DOHH2 (cell line): ENCODE measurements at regions not wholly inside any gene's neighbourhood (a gene's known extent, or its start where the extent isn't known, plus 50 kb on each side); places are given as distances from the start of the nearest gene placed in this dataset.

Source experiments
- H3F3A ChIP-seq: fragments of 200-600 bp; sonication (generic), shearing (Covaris generic); 2 replicates; pipeline ENCODE4 v1.6.0; 2016; ENCODE audit warnings: antibody characterized with exemption, mild to moderate bottlenecking; ENCODE audit not compliant: control insufficient read depth, insufficient read depth
- H3K27ac ChIP-seq: fragments of 200-600 bp; sonication (generic); 2 replicates; pipeline ENCODE4 v1.5.1; 2014; ENCODE audit warnings: low read depth, mild to moderate bottlenecking, low read length, moderate library complexity
- H3K27me3 ChIP-seq: fragments of 200-600 bp; sonication (generic); 2 replicates; pipeline ENCODE4 v1.6.1; 2014; ENCODE audit warnings: mild to moderate bottlenecking, low read length, mixed read lengths; ENCODE audit not compliant: control insufficient read depth
- H3K36me3 ChIP-seq: fragments of 200-600 bp; sonication (generic); 2 replicates; pipeline ENCODE4 v1.6.1; 2014; ENCODE audit warnings: mild to moderate bottlenecking, low read length, moderate library complexity, mixed read lengths; ENCODE audit not compliant: control insufficient read depth
- H3K4me1 ChIP-seq: fragments of 200-600 bp; sonication (generic); 2 replicates; pipeline ENCODE4 v1.6.1; 2014; ENCODE audit warnings: mild to moderate bottlenecking, low read length, mixed read lengths; ENCODE audit not compliant: control insufficient read depth
- H3K4me2 ChIP-seq: fragments of 200-600 bp; sonication (generic); 2 replicates; pipeline ENCODE4 v1.6.0; 2014; ENCODE audit warnings: mild to moderate bottlenecking, low read length, moderate library complexity
- H3K4me3 ChIP-seq: fragments of 200-600 bp; sonication (generic); 2 replicates; pipeline ENCODE4 v1.5.1; 2014; ENCODE audit warnings: mild to moderate bottlenecking, low read length, mixed read lengths
- H3K79me2 ChIP-seq: fragments of 200-600 bp; sonication (generic); 2 replicates; pipeline ENCODE4 v1.6.1; 2014; ENCODE audit warnings: mild to moderate bottlenecking, low read length, mixed read lengths; ENCODE audit not compliant: control insufficient read depth
- H3K9me2 ChIP-seq: fragments of 200-600 bp; sonication (generic); replicated peaks from 2 replicates; pipeline ENCODE4 v1.6.1; 2014; ENCODE audit warnings: mild to moderate bottlenecking, low read length, mixed read lengths; ENCODE audit not compliant: control insufficient read depth
- H3K9me3 ChIP-seq: fragments of 200-600 bp; sonication (generic); 2 replicates; pipeline ENCODE4 v1.6.1; 2014; ENCODE audit warnings: antibody characterized with exemption, low read length, mixed read lengths; ENCODE audit not compliant: control insufficient read depth, insufficient read depth
- H4K20me1 ChIP-seq: fragments of 200-600 bp; sonication (generic); 2 replicates; pipeline ENCODE4 v1.6.0; 2014; ENCODE audit warnings: low read depth, mild to moderate bottlenecking, antibody characterized with exemption, low read length, moderate library complexity; ENCODE audit not compliant: control insufficient read depth, insufficient read depth
- CTCF ChIP-seq: fragments of 200-600 bp; sonication (generic); IDR thresholded peaks from one replicate; pipeline ENCODE4 v1.5.1; 2014; ENCODE audit warnings: antibody characterized with exemption, mild to moderate bottlenecking, low read depth, low read length; ENCODE audit not compliant: poor library complexity, severe bottlenecking
- EZH2phosphoT487 ChIP-seq: fragments of 200-600 bp; sonication (generic); IDR thresholded peaks from 2 replicates; pipeline ENCODE4 v1.6.1; 2017; ENCODE audit warnings: borderline replicate concordance, mild to moderate bottlenecking, antibody characterized with exemption, low read length, moderate library complexity, mixed read lengths

- no peaks in the 10 kb centered on the region for H3K79me2 ChIP-seq
- no peaks in the 10 kb centered on the region for H3K9me2 ChIP-seq
- H3K4me2 ChIP-seq, result no peak overlapping the region
- no peaks in the 10 kb centered on the region for H4K20me1 ChIP-seq
- H3K4me3 ChIP-seq, result no peak overlapping the region
- H3K9me3 ChIP-seq, result peaks cover 15% of the 10 kb centered on the region; the same call in 1 of the 2 replicates
- TF ChIP-seq CTCF (no peak), EZH2phosphoT487 (no peak)
- no peaks in the 10 kb centered on the region for H3K27me3 ChIP-seq
- H3K36me3 ChIP-seq, result no peaks in the 10 kb centered on the region
- H3K27ac ChIP-seq, result no peak overlapping the region
- no peaks in the 10 kb centered on the region for H3F3A ChIP-seq
- H3K4me1 ChIP-seq, result no peaks in the 10 kb centered on the region
Measured at GRCh38 chr13:76091076-76091475, 454.9 kb downstream of the LMO7 start.

GRCh38 chr13:76086729-76087128 is 450.6 kb downstream of the LMO7 start:
- H3K27ac ChIP-seq, result no peak overlapping the region
- H3K79me2 ChIP-seq, result no peaks in the 10 kb centered on the region
- no peaks in the 10 kb centered on the region for H3K27me3 ChIP-seq
- no peaks in the 10 kb centered on the region for H3K4me1 ChIP-seq
- no peak for TF ChIP-seq CTCF
- no peak for TF ChIP-seq EZH2phosphoT487
- H3F3A ChIP-seq, result no peaks in the 10 kb centered on the region
- H4K20me1 ChIP-seq, result no peaks in the 10 kb centered on the region
- H3K9me3 ChIP-seq, result peaks cover 18% of the 10 kb centered on the region; the same call in 1 of the 2 replicates
- no peaks in the 10 kb centered on the region for H3K36me3 ChIP-seq
- no peaks in the 10 kb centered on the region for H3K9me2 ChIP-seq
- H3K4me3 ChIP-seq, result no peak overlapping the region
- no peak overlapping the region for H3K4me2 ChIP-seq

- H3K9me2 ChIP-seq, result no peaks in the 10 kb centered on the region
- H3K9me3 ChIP-seq, result no peaks in the 10 kb centered on the region; the same call in 1 of the 2 replicates
- no peak overlapping the region for H3K27ac ChIP-seq
- H3F3A ChIP-seq, result no peaks in the 10 kb centered on the region
- no peaks in the 10 kb centered on the region for H3K79me2 ChIP-seq
- no peak overlapping the region for H3K4me2 ChIP-seq
- no peaks in the 10 kb centered on the region for H4K20me1 ChIP-seq
- no peaks in the 10 kb centered on the region for H3K36me3 ChIP-seq
- H3K4me3 ChIP-seq, result no peak overlapping the region
- H3K4me1 ChIP-seq, result no peaks in the 10 kb centered on the region
- TF ChIP-seq EZH2phosphoT487 (no peak), CTCF (no peak)
- no peaks in the 10 kb centered on the region for H3K27me3 ChIP-seq
Measured at GRCh38 chr13:76067850-76068249, 431.7 kb downstream of the LMO7 start.

GRCh38 chr13:76053181-76053580 is 417.1 kb downstream of the LMO7 start:
- no peaks in the 10 kb centered on the region for H3K9me2 ChIP-seq
- H3K4me2 ChIP-seq, result no peak overlapping the region
- H3F3A ChIP-seq, result no peaks in the 10 kb centered on the region
- no peak overlapping the region for H3K27ac ChIP-seq
- no peaks in the 10 kb centered on the region for H3K4me1 ChIP-seq
- no peaks in the 10 kb centered on the region for H3K36me3 ChIP-seq
- no peaks in the 10 kb centered on the region for H4K20me1 ChIP-seq
- H3K27me3 ChIP-seq, result no peaks in the 10 kb centered on the region
- no peaks in the 10 kb centered on the region for H3K79me2 ChIP-seq
- H3K9me3 ChIP-seq, result no peaks in the 10 kb centered on the region
- TF ChIP-seq CTCF (no peak), EZH2phosphoT487 (no peak)
- H3K4me3 ChIP-seq, result no peak overlapping the region
